ENCODE measurements at regions not wholly inside any gene's neighbourhood (a gene's known extent, or its start where the extent isn't known, plus 50 kb on each side); places are given as distances from the start of the nearest gene placed in this dataset.
"Not testable (repeated sequence)": the region's sequence is repeated elsewhere in the genome, so short reads cannot be mapped to it uniquely, and the experiment has no call there.

GRCh38 chr15:22267761-22268160, 187.4 kb downstream of the OR4M2 start:
- no peaks in the 10 kb centered on the region for H3K9me3 ChIP-seq
- ATAC-seq (no peak), DNase-seq (no peak)
- no peaks in the 10 kb centered on the region for H3K36me3 ChIP-seq
- intact Hi-C loops (cut with DNase I): no loop called here
- H3K27ac ChIP-seq: no peak overlapping the region
- H3K4me3 ChIP-seq: no peak overlapping the region
- TF ChIP-seq CTCF (IDR thresholded peaks at IDR 0.05) (no peak), POLR2A (IDR thresholded peaks at IDR 0.05) (no peak)
- peaks cover 0 to 35% (median 7%) of the 10 kb centered on the region in 4 donors for H3K4me1 ChIP-seq
- H3K27me3 ChIP-seq: no peaks in the 10 kb centered on the region
- 58% methylated on average over 2 of the region's 9 CpGs for WGBS (ENCODE audit: insufficient coverage, low coverage, low lambda C conversion rate, missing lambda C conversion rate)

GRCh38 chr15:22268201-22268600, 187.9 kb downstream of the OR4M2 start:
- DNase-seq; H3K4me3 ChIP-seq; H3K9me3 ChIP-seq; intact Hi-C loops (cut with DNase I); H3K36me3 ChIP-seq; H3K27me3 ChIP-seq; H3K27ac ChIP-seq; ATAC-seq: not testable (repeated sequence)
- WGBS (ENCODE audit: insufficient coverage, low coverage, low lambda C conversion rate, missing lambda C conversion rate): 74% methylated on average over 4 of the region's 5 CpGs
- peaks cover 0 to 30% (median 7%) of the 10 kb centered on the region in 4 donors for H3K4me1 ChIP-seq

- H3K4me3 ChIP-seq; intact Hi-C loops (cut with DNase I); H3K9me3 ChIP-seq; H3K27ac ChIP-seq; ATAC-seq; H3K36me3 ChIP-seq; DNase-seq; H3K27me3 ChIP-seq: not testable (repeated sequence)
- peaks cover 0 to 26% (median 7%) of the 10 kb centered on the region in 4 donors for H3K4me1 ChIP-seq
- WGBS (ENCODE audit: insufficient coverage, low coverage, low lambda C conversion rate, missing lambda C conversion rate): 65% methylated on average over 6 of the region's 6 CpGs
These were observed 188.3 kb downstream of the OR4M2 start for GRCh38 chr15:22268654-22269053.

GRCh38 chr15:22272286-22273160, 186.2 kb upstream of the GOLGA6L22 start:
- peak in 1 of 4 donors; percentile 18 for ATAC-seq
- H3K27ac ChIP-seq; H3K9me3 ChIP-seq; H3K36me3 ChIP-seq; H3K4me3 ChIP-seq; H3K4me1 ChIP-seq; intact Hi-C loops (cut with DNase I); H3K27me3 ChIP-seq; DNase-seq: not testable (repeated sequence)
- 86% methylated on average over 29 of the region's 29 CpGs for WGBS (ENCODE audit: insufficient coverage, low coverage, low lambda C conversion rate, missing lambda C conversion rate)

- DNase-seq; H3K4me1 ChIP-seq; H3K27me3 ChIP-seq; H3K9me3 ChIP-seq; H3K27ac ChIP-seq; H3K4me3 ChIP-seq; intact Hi-C loops (cut with DNase I); H3K36me3 ChIP-seq: not testable (repeated sequence)
- peak in 2 of 4 donors; percentile 6 to 17 for ATAC-seq
- 72% methylated on average over 4 of the region's 12 CpGs for WGBS (ENCODE audit: insufficient coverage, low coverage, low lambda C conversion rate, missing lambda C conversion rate)
These were observed 185.5 kb upstream of the GOLGA6L22 start for GRCh38 chr15:22273185-22273584.

- H3K27ac ChIP-seq; DNase-seq; H3K27me3 ChIP-seq; H3K4me1 ChIP-seq; intact Hi-C loops (cut with DNase I); H3K9me3 ChIP-seq; H3K36me3 ChIP-seq; H3K4me3 ChIP-seq: not testable (repeated sequence)
- 45% methylated on average over 2 of the region's 2 CpGs for WGBS (ENCODE audit: insufficient coverage, low coverage, low lambda C conversion rate, missing lambda C conversion rate)
- ATAC-seq: peak in 2 of 4 donors; percentile 8 to 24
These were observed 184.3 kb upstream of the GOLGA6L22 start for GRCh38 chr15:22274376-22274775.

- H3K4me3 ChIP-seq; DNase-seq; H3K36me3 ChIP-seq; H3K27ac ChIP-seq; ATAC-seq; intact Hi-C loops (cut with DNase I); H3K9me3 ChIP-seq; H3K27me3 ChIP-seq: not testable (repeated sequence)
- peaks cover 0 to 19% (median 0%) of the 10 kb centered on the region in 4 donors for H3K4me1 ChIP-seq
- WGBS (ENCODE audit: insufficient coverage, low coverage, low lambda C conversion rate, missing lambda C conversion rate): 68% methylated on average over 4 of the region's 4 CpGs
These were observed 177.9 kb upstream of the GOLGA6L22 start for GRCh38 chr15:22280770-22281169.

- H3K9me3 ChIP-seq; H3K4me3 ChIP-seq; intact Hi-C loops (cut with DNase I); DNase-seq; H3K27me3 ChIP-seq; H3K27ac ChIP-seq; H3K36me3 ChIP-seq; ATAC-seq: not testable (repeated sequence)
- WGBS (ENCODE audit: insufficient coverage, low coverage, low lambda C conversion rate, missing lambda C conversion rate): 43% methylated on average over 13 of the region's 13 CpGs
- peaks cover 0 to 19% (median 0%) of the 10 kb centered on the region in 4 donors for H3K4me1 ChIP-seq
These were observed 175.7 kb upstream of the GOLGA6L22 start for GRCh38 chr15:22282794-22283533.

GRCh38 chr15:22284795-22285420, 173.8 kb upstream of the GOLGA6L22 start:
- H3K4me3 ChIP-seq; H3K36me3 ChIP-seq; intact Hi-C loops (cut with DNase I); DNase-seq; H3K9me3 ChIP-seq; H3K27me3 ChIP-seq: not testable (repeated sequence)
- ATAC-seq: peak; percentile 71 to 84 (median 80)
- H3K4me1 ChIP-seq: peaks cover 0 to 19% (median 0%) of the 10 kb centered on the region in 4 donors
- 29% methylated on average over 3 of the region's 3 CpGs for WGBS (ENCODE audit: insufficient coverage, low coverage, low lambda C conversion rate, missing lambda C conversion rate)
- peak overlapping the region in 1 of 3 donors; percentile 66 for H3K27ac ChIP-seq

- H3K27me3 ChIP-seq; ATAC-seq; H3K27ac ChIP-seq; H3K36me3 ChIP-seq; H3K9me3 ChIP-seq; H3K4me1 ChIP-seq; DNase-seq; intact Hi-C loops (cut with DNase I); H3K4me3 ChIP-seq: not testable (repeated sequence)
- 57% methylated on average over 4 of the region's 4 CpGs for WGBS (ENCODE audit: insufficient coverage, low coverage, low lambda C conversion rate, missing lambda C conversion rate)
These were observed 167.6 kb upstream of the GOLGA6L22 start for GRCh38 chr15:22291054-22291453.

All from right lobe of liver (tissue), 6 donors.